ENCODE measurements at regions not wholly inside any gene's neighbourhood (a gene's known extent, or its start where the extent isn't known, plus 50 kb on each side); places are given as distances from the start of the nearest gene placed in this dataset.

DNA sequence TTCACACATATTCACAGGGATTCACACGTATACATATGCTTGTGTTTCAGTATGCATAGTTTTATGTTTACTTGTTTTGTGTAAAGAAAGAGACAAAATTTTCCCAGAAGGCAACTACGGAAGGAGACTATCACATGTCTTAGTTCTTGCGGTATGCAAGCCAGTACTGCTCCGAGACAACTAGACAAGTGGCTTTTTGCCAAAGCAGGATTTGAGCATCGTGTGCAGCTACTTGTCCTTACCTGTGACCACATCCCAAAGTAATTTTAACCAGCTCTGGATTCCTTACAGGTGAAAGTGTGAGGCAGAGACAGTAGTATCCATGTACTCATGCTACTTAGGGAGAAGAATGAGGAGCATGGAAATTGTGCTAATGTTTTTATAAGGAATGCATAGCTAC is 591.4 kb upstream of the NR2F2 start:
- Histone ChIP-seq H3K4ac (ENCODE audit: low read depth, low read length) (no peak overlapping the region), H2AK5ac (ENCODE audit: low read length) (no peak overlapping the region), H3K79me1 (ENCODE audit: low read length) (no peaks in the 10 kb centered on the region), H3K4me1 (ENCODE audit: control insufficient read depth, low read depth, low read length) (no peaks in the 10 kb centered on the region), H3K27me3 (ENCODE audit: insufficient read depth, low read length, poor library complexity) (no peaks in the 10 kb centered on the region), H3K27ac (ENCODE audit: low read depth, low read length) (no peak overlapping the region), H3K23ac (ENCODE audit: low read length) (no peak overlapping the region), H3K56ac (ENCODE audit: low read length) (no peak overlapping the region), H4K8ac (ENCODE audit: low read depth, low read length) (no peak overlapping the region), H3K36me3 (ENCODE audit: control insufficient read depth, insufficient read depth, low read length) (no peaks in the 10 kb centered on the region), H3K4me3 (ENCODE audit: low read length) (no peak overlapping the region), H3K79me2 (ENCODE audit: control insufficient read depth, insufficient read depth, low read length) (no peaks in the 10 kb centered on the region), H3K9ac (ENCODE audit: low read length) (no peak overlapping the region), H2BK5ac (ENCODE audit: low read length) (no peak overlapping the region), H3K18ac (ENCODE audit: low read length) (no peak overlapping the region), H2BK15ac (replicated peaks; ENCODE audit: low read depth) (no peak overlapping the region), H2BK120ac (ENCODE audit: low read depth, low read length) (no peak overlapping the region), H3K4me2 (ENCODE audit: low read length) (no peak overlapping the region), H4K5ac (ENCODE audit: low read length) (no peak overlapping the region)
- no peak for DNase-seq
- no CpG with 5 or more reads among the region's 5 CpGs for WGBS (ENCODE audit: extremely low coverage, insufficient coverage, low lambda C conversion rate)

DNA sequence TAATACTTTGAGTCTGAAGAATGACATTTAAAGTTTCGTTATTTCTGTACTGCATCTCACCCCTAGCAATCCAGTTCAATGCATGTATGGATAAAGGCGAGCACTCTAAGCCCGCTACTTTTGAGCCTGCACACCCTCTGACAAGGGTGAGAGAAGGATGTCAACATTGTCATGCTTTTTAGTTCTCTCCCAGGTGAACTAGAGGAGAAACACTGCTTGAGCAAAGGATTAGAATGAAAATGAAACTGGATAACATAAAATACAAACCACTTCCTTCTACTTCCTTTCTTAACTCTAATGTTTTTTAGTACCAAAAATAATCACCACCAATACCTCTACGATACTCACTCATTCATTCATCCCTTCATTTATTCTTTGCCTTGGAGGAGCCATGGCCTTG is 588.7 kb upstream of the NR2F2 start:
- Histone ChIP-seq H3K36me3 (ENCODE audit: control insufficient read depth, insufficient read depth, low read length) (no peaks in the 10 kb centered on the region), H2BK5ac (ENCODE audit: low read length) (no peak overlapping the region), H2BK120ac (ENCODE audit: low read depth, low read length) (no peak overlapping the region), H3K23ac (ENCODE audit: low read length) (no peak overlapping the region), H3K56ac (ENCODE audit: low read length) (no peak overlapping the region), H3K4me1 (ENCODE audit: control insufficient read depth, low read depth, low read length) (no peaks in the 10 kb centered on the region), H3K4ac (ENCODE audit: low read depth, low read length) (no peak overlapping the region), H3K18ac (ENCODE audit: low read length) (no peak overlapping the region), H4K5ac (ENCODE audit: low read length) (no peak overlapping the region), H3K27me3 (ENCODE audit: insufficient read depth, low read length, poor library complexity) (no peaks in the 10 kb centered on the region), H3K4me3 (ENCODE audit: low read length) (no peak overlapping the region), H4K8ac (ENCODE audit: low read depth, low read length) (no peak overlapping the region), H3K4me2 (ENCODE audit: low read length) (no peak overlapping the region), H2AK5ac (ENCODE audit: low read length) (no peak overlapping the region), H3K27ac (ENCODE audit: low read depth, low read length) (no peak overlapping the region), H3K79me1 (ENCODE audit: low read length) (no peaks in the 10 kb centered on the region), H3K79me2 (ENCODE audit: control insufficient read depth, insufficient read depth, low read length) (no peaks in the 10 kb centered on the region), H3K9ac (ENCODE audit: low read length) (no peak overlapping the region), H2BK15ac (replicated peaks; ENCODE audit: low read depth) (no peak overlapping the region)
- WGBS (ENCODE audit: extremely low coverage, insufficient coverage, low lambda C conversion rate): 100% methylated on average over 1 of the region's 4 CpGs
- DNase-seq: no peak

DNA sequence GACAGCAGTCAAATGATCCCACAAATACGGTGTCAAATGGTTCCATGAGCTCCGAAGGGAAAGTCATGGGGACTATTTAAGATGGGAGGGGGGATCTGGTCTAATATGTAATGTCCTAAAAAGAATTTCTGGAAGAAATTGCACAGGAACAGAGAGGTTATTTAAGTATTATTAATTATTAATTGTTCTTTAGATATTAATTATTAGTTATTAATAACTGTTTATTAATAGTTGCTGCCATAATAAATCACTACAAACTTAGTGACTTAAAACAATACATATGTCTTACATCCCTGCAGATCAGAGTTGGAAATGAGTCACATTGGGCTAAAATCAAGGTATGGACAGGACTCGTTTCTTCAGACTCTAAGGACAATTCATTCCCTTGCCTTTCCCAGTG is 588.2 kb upstream of the NR2F2 start:
- H4K8ac ChIP-seq (ENCODE audit: low read depth, low read length): no peak overlapping the region
- no peak overlapping the region for H4K5ac ChIP-seq (ENCODE audit: low read length)
- H2BK15ac ChIP-seq (replicated peaks; ENCODE audit: low read depth): no peak overlapping the region
- H3K4me1 ChIP-seq (ENCODE audit: control insufficient read depth, low read depth, low read length): no peaks in the 10 kb centered on the region
- no peaks in the 10 kb centered on the region for H3K79me1 ChIP-seq (ENCODE audit: low read length)
- H3K27ac ChIP-seq (ENCODE audit: low read depth, low read length): no peak overlapping the region
- H2BK5ac ChIP-seq (ENCODE audit: low read length): no peak overlapping the region
- no peak overlapping the region for H3K4ac ChIP-seq (ENCODE audit: low read depth, low read length)
- H3K36me3 ChIP-seq (ENCODE audit: control insufficient read depth, insufficient read depth, low read length): no peaks in the 10 kb centered on the region
- H2BK120ac ChIP-seq (ENCODE audit: low read depth, low read length): no peak overlapping the region
- no peak overlapping the region for H3K23ac ChIP-seq (ENCODE audit: low read length)
- no peaks in the 10 kb centered on the region for H3K27me3 ChIP-seq (ENCODE audit: insufficient read depth, low read length, poor library complexity)
- no peak overlapping the region for H2AK5ac ChIP-seq (ENCODE audit: low read length)
- no peak overlapping the region for H3K56ac ChIP-seq (ENCODE audit: low read length)
- no peak overlapping the region for H3K9ac ChIP-seq (ENCODE audit: low read length)
- no peak overlapping the region for H3K4me2 ChIP-seq (ENCODE audit: low read length)
- WGBS (ENCODE audit: extremely low coverage, insufficient coverage, low lambda C conversion rate): no CpG with 5 or more reads among the region's 3 CpGs
- no peak overlapping the region for H3K4me3 ChIP-seq (ENCODE audit: low read length)
- H3K18ac ChIP-seq (ENCODE audit: low read length): no peak overlapping the region
- DNase-seq: no peak
- H3K79me2 ChIP-seq (ENCODE audit: control insufficient read depth, insufficient read depth, low read length): no peaks in the 10 kb centered on the region

DNA sequence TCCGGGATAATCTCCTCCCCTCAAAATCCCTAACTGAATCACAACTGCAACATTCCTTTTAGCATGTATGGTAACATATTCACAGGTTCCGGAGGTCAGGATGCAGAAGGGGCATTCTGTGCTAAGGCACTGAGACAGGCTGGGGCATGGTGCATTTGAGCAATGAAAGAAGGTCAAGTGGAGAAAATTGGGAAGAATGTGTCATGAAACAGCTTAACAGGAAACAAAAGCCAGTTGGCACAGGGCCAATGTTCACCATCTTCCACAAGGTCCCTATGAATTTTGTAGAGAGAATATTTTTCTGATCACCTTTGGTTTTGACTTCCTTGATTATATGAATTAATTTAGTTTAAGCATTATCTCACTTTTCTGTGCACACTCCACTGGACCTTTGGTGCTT is 587.7 kb upstream of the NR2F2 start:
- no CpG with 5 or more reads among the region's 2 CpGs for WGBS (ENCODE audit: extremely low coverage, insufficient coverage, low lambda C conversion rate)
- no peaks in the 10 kb centered on the region for H3K79me1 ChIP-seq (ENCODE audit: low read length)
- no peaks in the 10 kb centered on the region for H3K36me3 ChIP-seq (ENCODE audit: control insufficient read depth, insufficient read depth, low read length)
- no peaks in the 10 kb centered on the region for H3K79me2 ChIP-seq (ENCODE audit: control insufficient read depth, insufficient read depth, low read length)
- H3K27me3 ChIP-seq (ENCODE audit: insufficient read depth, low read length, poor library complexity): no peaks in the 10 kb centered on the region
- H3K56ac ChIP-seq (ENCODE audit: low read length): no peak overlapping the region
- no peak overlapping the region for H2BK5ac ChIP-seq (ENCODE audit: low read length)
- no peaks in the 10 kb centered on the region for H3K4me1 ChIP-seq (ENCODE audit: control insufficient read depth, low read depth, low read length)
- no peak overlapping the region for H2BK120ac ChIP-seq (ENCODE audit: low read depth, low read length)
- H3K4ac ChIP-seq (ENCODE audit: low read depth, low read length): no peak overlapping the region
- H3K4me3 ChIP-seq (ENCODE audit: low read length): no peak overlapping the region
- H4K8ac ChIP-seq (ENCODE audit: low read depth, low read length): no peak overlapping the region
- H2BK15ac ChIP-seq (replicated peaks; ENCODE audit: low read depth): no peak overlapping the region
- no peak overlapping the region for H3K23ac ChIP-seq (ENCODE audit: low read length)
- DNase-seq: no peak
- no peak overlapping the region for H3K18ac ChIP-seq (ENCODE audit: low read length)
- no peak overlapping the region for H3K27ac ChIP-seq (ENCODE audit: low read depth, low read length)
- no peak overlapping the region for H2AK5ac ChIP-seq (ENCODE audit: low read length)
- H3K4me2 ChIP-seq (ENCODE audit: low read length): no peak overlapping the region
- no peak overlapping the region for H4K5ac ChIP-seq (ENCODE audit: low read length)
- no peak overlapping the region for H3K9ac ChIP-seq (ENCODE audit: low read length)

DNA sequence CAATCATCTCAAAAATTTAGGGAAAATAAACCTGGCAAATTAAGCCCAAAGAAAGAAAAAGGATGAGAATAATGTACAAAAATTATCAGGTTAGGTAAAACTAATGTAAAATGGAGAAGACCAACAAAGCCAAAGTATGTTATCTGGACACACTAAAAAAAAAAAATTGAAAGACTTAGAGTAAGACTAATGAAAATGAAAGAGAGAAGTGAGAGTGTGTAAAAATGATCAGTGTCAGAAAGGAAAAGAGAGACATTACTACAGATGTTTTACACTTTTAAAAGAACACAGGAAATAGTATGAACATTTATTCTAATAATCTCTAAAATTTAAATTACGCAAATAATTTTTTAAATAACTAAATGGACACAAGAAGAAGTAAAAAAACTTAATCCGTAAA is 573.3 kb upstream of the NR2F2 start:
- Histone ChIP-seq H4K5ac (ENCODE audit: low read length) (no peak overlapping the region), H3K56ac (ENCODE audit: low read length) (no peak overlapping the region), H3K9ac (ENCODE audit: low read length) (no peak overlapping the region), H3K27ac (ENCODE audit: low read depth, low read length) (no peak overlapping the region), H2AK5ac (ENCODE audit: low read length) (no peak overlapping the region), H3K27me3 (ENCODE audit: insufficient read depth, low read length, poor library complexity) (no peaks in the 10 kb centered on the region), H2BK15ac (replicated peaks; ENCODE audit: low read depth) (no peak overlapping the region), H3K79me2 (ENCODE audit: control insufficient read depth, insufficient read depth, low read length) (no peaks in the 10 kb centered on the region), H4K8ac (ENCODE audit: low read depth, low read length) (no peak overlapping the region), H3K4me1 (ENCODE audit: control insufficient read depth, low read depth, low read length) (no peaks in the 10 kb centered on the region), H3K79me1 (ENCODE audit: low read length) (no peaks in the 10 kb centered on the region), H3K4me3 (ENCODE audit: low read length) (no peak overlapping the region), H3K36me3 (ENCODE audit: control insufficient read depth, insufficient read depth, low read length) (no peaks in the 10 kb centered on the region), H2BK5ac (ENCODE audit: low read length) (no peak overlapping the region), H3K18ac (ENCODE audit: low read length) (no peak overlapping the region), H3K23ac (ENCODE audit: low read length) (no peak overlapping the region), H3K4ac (ENCODE audit: low read depth, low read length) (no peak overlapping the region), H3K4me2 (ENCODE audit: low read length) (no peak overlapping the region), H2BK120ac (ENCODE audit: low read depth, low read length) (no peak overlapping the region)
- WGBS (ENCODE audit: extremely low coverage, insufficient coverage, low lambda C conversion rate): 100% methylated on average over 1 of the region's 2 CpGs
- no peak for DNase-seq

DNA sequence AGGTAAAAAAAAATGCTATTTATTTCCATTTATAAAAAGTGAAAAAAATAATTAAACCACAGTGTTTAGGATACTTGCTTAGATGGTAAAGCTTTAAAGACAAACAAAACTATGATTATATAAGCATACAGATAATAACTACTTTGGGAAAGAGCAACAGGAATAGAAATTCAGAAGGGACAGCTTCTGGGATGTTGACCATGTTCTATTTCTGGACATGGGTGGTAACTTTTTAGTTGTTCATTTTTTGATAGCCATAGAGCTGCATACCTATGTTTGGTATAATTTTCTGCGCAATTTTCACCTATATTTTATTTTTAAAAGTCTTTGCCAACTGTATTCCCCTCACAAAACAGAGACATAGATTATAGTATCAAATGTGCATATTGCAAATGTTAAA is 572.0 kb upstream of the NR2F2 start:
- Histone ChIP-seq H3K4ac (ENCODE audit: low read depth, low read length) (no peak overlapping the region), H2AK5ac (ENCODE audit: low read length) (no peak overlapping the region), H2BK15ac (replicated peaks; ENCODE audit: low read depth) (no peak overlapping the region), H4K5ac (ENCODE audit: low read length) (no peak overlapping the region), H3K27ac (ENCODE audit: low read depth, low read length) (no peak overlapping the region), H3K4me1 (ENCODE audit: control insufficient read depth, low read depth, low read length) (no peaks in the 10 kb centered on the region), H3K36me3 (ENCODE audit: control insufficient read depth, insufficient read depth, low read length) (no peaks in the 10 kb centered on the region), H4K8ac (ENCODE audit: low read depth, low read length) (no peak overlapping the region), H3K79me1 (ENCODE audit: low read length) (no peaks in the 10 kb centered on the region), H3K9ac (ENCODE audit: low read length) (no peak overlapping the region), H2BK120ac (ENCODE audit: low read depth, low read length) (no peak overlapping the region), H3K56ac (ENCODE audit: low read length) (no peak overlapping the region), H3K18ac (ENCODE audit: low read length) (no peak overlapping the region), H2BK5ac (ENCODE audit: low read length) (no peak overlapping the region), H3K27me3 (ENCODE audit: insufficient read depth, low read length, poor library complexity) (no peaks in the 10 kb centered on the region), H3K4me3 (ENCODE audit: low read length) (no peak overlapping the region), H3K79me2 (ENCODE audit: control insufficient read depth, insufficient read depth, low read length) (no peaks in the 10 kb centered on the region), H3K4me2 (ENCODE audit: low read length) (no peak overlapping the region), H3K23ac (ENCODE audit: low read length) (no peak overlapping the region)
- DNase-seq: no peak
- WGBS (ENCODE audit: extremely low coverage, insufficient coverage, low lambda C conversion rate): no CpG with 5 or more reads among the region's 1 CpG
